ENCODE measurements at regions not wholly inside any gene's neighbourhood (a gene's known extent, or its start where the extent isn't known, plus 50 kb on each side); places are given as distances from the start of the nearest gene placed in this dataset.

DNA sequence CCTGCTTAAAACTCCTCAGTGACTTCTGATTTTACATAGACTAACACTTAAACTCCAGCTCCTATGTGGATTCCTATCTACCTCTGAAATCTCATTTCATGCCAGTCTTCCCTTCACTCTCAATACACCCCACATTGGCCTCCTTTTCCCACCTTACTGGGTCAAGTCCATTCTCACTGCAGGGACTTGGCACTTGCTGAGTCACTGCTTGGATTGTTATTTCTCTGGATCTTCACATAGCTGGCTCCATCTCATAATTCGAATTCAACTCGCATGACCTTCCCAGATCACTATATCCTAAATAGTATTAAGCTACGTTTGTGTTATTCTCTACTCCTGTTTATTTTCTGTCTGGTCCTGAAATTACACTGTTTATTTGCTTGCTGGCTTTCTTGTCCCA is 59.6 kb upstream of the FRMD4B start (continued):
- TF ChIP-seq, protein P1, sequence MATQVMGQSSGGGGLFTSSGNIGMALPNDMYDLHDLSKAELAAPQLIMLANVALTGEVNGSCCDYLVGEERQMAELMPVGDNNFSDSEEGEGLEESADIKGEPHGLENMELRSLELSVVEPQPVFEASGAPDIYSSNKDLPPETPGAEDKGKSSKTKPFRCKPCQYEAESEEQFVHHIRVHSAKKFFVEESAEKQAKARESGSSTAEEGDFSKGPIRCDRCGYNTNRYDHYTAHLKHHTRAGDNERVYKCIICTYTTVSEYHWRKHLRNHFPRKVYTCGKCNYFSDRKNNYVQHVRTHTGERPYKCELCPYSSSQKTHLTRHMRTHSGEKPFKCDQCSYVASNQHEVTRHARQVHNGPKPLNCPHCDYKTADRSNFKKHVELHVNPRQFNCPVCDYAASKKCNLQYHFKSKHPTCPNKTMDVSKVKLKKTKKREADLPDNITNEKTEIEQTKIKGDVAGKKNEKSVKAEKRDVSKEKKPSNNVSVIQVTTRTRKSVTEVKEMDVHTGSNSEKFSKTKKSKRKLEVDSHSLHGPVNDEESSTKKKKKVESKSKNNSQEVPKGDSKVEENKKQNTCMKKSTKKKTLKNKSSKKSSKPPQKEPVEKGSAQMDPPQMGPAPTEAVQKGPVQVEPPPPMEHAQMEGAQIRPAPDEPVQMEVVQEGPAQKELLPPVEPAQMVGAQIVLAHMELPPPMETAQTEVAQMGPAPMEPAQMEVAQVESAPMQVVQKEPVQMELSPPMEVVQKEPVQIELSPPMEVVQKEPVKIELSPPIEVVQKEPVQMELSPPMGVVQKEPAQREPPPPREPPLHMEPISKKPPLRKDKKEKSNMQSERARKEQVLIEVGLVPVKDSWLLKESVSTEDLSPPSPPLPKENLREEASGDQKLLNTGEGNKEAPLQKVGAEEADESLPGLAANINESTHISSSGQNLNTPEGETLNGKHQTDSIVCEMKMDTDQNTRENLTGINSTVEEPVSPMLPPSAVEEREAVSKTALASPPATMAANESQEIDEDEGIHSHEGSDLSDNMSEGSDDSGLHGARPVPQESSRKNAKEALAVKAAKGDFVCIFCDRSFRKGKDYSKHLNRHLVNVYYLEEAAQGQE (IDR thresholded peaks at IDR 0.05), result no peak

DNA sequence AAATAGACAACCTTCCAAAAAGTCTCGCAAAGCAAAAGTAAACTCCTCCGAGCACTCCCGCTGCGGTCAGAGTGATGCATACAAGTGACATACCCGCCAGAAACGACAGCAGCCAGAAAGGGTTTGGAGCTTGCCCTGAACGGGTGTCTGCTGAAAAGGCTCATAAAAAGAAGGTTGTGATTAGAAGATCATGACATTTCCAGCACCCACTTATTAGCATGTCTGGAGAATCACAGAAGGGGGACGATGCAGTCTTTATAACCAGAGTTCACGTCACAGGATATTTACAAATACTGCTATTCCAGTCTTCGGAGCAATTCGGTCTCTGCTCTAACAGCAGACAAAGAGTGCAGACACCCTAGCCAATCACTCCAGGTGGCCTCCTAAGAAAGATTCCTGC is 59.1 kb upstream of the FRMD4B start:
- no peaks in the 10 kb centered on the region for H3K4me1 ChIP-seq
- no peak for TF ChIP-seq MYC (IDR thresholded peaks at IDR 0.05; ENCODE audit: borderline replicate concordance, low read length)
- TF ChIP-seq RFX5 (IDR thresholded peaks at IDR 0.05), result no peak
- no peak for TF ChIP-seq JUN (IDR thresholded peaks at IDR 0.05)
- WGBS (ENCODE audit: missing lambda C conversion rate), result 86% methylated on average over 11 of the region's 11 CpGs
- no peak for ATAC-seq
- no peak overlapping the region for H3K4me3 ChIP-seq
- H3K9me3 ChIP-seq, result no peaks in the 10 kb centered on the region
- H3K27ac ChIP-seq, result no peak overlapping the region
- FAIRE-seq, result no peak
- POLR2A ChIA-PET, result no interaction called here
- no peak overlapping the region for H3K4me2 ChIP-seq
- no peak for DNase-seq (ENCODE audit: low read depth in 1 of 2, low spot score in 1 of 2)
- CTCF ChIA-PET, result interaction anchor here (0.6 to 1.3 kb wide), 2 partner anchors 226 to 588 kb away, joined by 3 to 4 read pairs; no protein-coding TSS in a partner anchor

DNA sequence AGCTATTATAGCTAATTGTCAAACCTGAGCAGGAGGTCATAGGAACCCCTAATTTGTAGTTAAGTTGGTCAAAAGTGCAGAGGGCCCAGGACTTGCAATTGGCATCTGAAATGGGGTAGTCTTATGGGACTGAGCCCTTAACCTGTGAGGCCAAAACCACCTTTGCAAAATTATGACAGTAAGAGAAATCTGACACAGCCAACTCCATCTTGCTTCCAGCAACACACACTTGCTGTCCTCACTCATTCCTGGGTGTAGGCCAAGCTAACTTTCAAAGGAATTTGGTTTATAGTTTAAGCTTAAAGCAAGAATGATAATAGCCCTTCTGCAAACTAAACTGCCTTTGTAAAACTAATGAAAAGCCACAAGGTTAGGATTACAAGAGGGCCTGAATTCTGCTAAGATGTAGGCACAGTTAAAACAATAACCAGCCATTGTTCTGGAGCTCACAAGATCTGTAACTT is 57.6 kb upstream of the FRMD4B start:
- no peak for FAIRE-seq
- no peaks in the 10 kb centered on the region for H3K4me1 ChIP-seq
- CTCF ChIA-PET, result no interaction called here
- POLR2A ChIA-PET, result no interaction called here
- H3K27ac ChIP-seq, result no peak overlapping the region
- H3K9me3 ChIP-seq, result no peaks in the 10 kb centered on the region
- no peak overlapping the region for H3K4me3 ChIP-seq
- DNase-seq (ENCODE audit: low read depth in 1 of 2, low spot score in 1 of 2), result no peak
- no peak overlapping the region for H3K4me2 ChIP-seq
- no peak for ATAC-seq
- TF ChIP-seq FOSL2 (IDR thresholded peaks at IDR 0.05) (no peak), FOSL2 (CRISPR knock-in tag; IDR thresholded peaks at IDR 0.05) (no peak), EP300 (IDR thresholded peaks at IDR 0.05) (no peak), ESRRA (IDR thresholded peaks at IDR 0.05; ENCODE audit: borderline replicate concordance, low read length) (no peak), EHMT2 (IDR thresholded peaks at IDR 0.05; ENCODE audit: low read depth) (no peak), MAFK (IDR thresholded peaks at IDR 0.05; ENCODE audit: partially characterized antibody) (no peak), CBX8 (IDR thresholded peaks at IDR 0.05) (no peak), ZFP36 (IDR thresholded peaks at IDR 0.05; ENCODE audit: borderline replicate concordance, partially characterized antibody) (no peak), BHLHE40 (IDR thresholded peaks at IDR 0.05; ENCODE audit: low read depth, low read length) (no peak), EHF (CRISPR knock-in tag; IDR thresholded peaks at IDR 0.05) (no peak), NFE2L2 (conservative IDR thresholded peaks at IDR 0.05; ENCODE audit: low read length) (no peak), HOXB5 (CRISPR knock-in tag; IDR thresholded peaks at IDR 0.05) (no peak), PHF8 (IDR thresholded peaks at IDR 0.05; ENCODE audit: borderline replicate concordance, low read depth) (no peak), KDM5A (IDR thresholded peaks at IDR 0.05) (no peak), RNF2 (IDR thresholded peaks at IDR 0.05; ENCODE audit: borderline replicate concordance, low read depth) (no peak), NR3C1 (IDR thresholded peaks at IDR 0.05) (no peak), GATA3 (IDR thresholded peaks at IDR 0.05; ENCODE audit: borderline replicate concordance) (no peak)

DNA sequence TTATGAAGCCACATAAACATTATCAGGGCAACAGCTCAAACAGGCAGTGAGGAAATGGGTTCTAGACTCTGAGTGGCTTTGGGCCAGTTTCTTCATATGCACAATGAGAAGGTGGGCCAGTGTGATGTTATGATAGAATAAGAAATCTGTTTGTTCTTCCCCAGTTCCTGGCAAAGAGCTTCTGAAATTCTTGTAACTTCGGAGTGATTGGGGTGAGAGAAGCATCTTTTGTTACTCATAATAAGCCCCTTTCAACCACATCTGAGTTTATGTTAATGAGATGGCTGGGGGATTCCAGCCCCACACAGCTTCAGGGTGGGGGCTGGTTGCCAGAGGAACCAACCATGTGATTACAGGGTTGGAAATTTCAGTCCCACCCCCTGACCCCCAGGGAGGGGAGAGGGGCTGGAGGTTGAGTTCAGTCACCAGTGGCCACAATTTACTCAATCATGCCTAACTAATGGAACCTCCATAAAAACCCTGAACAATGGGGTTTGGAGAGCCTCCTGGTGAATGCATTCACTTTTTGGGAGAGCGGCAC is 57.0 kb upstream of the FRMD4B start:
- H3K9me3 ChIP-seq, result no peaks in the 10 kb centered on the region
- no peak overlapping the region for H3K4me3 ChIP-seq
- no peak overlapping the region for H3K4me2 ChIP-seq
- H3K4me1 ChIP-seq, result no peaks in the 10 kb centered on the region
- 62% methylated on average over 2 of the region's 2 CpGs for WGBS (ENCODE audit: missing lambda C conversion rate)
- no peak overlapping the region for H3K27ac ChIP-seq
- no peak for DNase-seq (ENCODE audit: low read depth in 1 of 2, low spot score in 1 of 2)
- POLR2A ChIA-PET, result no interaction called here
- no peak for ATAC-seq
- CTCF ChIA-PET, result interaction anchor here (1.7 to 3.8 kb wide), 2 partner anchors 17 to 33 kb away, joined by 6 to 11 read pairs; no protein-coding TSS in a partner anchor
- FAIRE-seq, result no peak
- TF ChIP-seq HOXB13 (CRISPR knock-in tag; IDR thresholded peaks at IDR 0.05; ENCODE audit: low read depth) (no peak), CEBPB (IDR thresholded peaks at IDR 0.05) (no peak), PHF8 (IDR thresholded peaks at IDR 0.05; ENCODE audit: borderline replicate concordance, low read depth) (no peak), ZNF302 (CRISPR knock-in tag; IDR thresholded peaks at IDR 0.05) (no peak), SMC3 (IDR thresholded peaks at IDR 0.05) (no peak), KDM5A (IDR thresholded peaks at IDR 0.05) (no peak), CHD4 (IDR thresholded peaks at IDR 0.05; ENCODE audit: borderline replicate concordance) (no peak), HDAC2 (IDR thresholded peaks at IDR 0.05) (no peak), RAD21 (conservative IDR thresholded peaks at IDR 0.05 in 1 of 2, IDR thresholded peaks at IDR 0.05 in 1 of 2) (no peak), JUN (IDR thresholded peaks at IDR 0.05) (no peak)
- TF ChIP-seq, protein P1 (IDR thresholded peaks at IDR 0.05), result no peak
